Germinal center (tissue), 1 donor: ENCODE measurements at regions not wholly inside any gene's neighbourhood (a gene's known extent, or its start where the extent isn't known, plus 50 kb on each side); places are given as distances from the start of the nearest gene placed in this dataset.

Source experiments
- DNase-seq: peaks from one replicate; pipeline ENCODE4 v3.0.0; 2012; ENCODE audit warnings: mixed read lengths, low spot score

DNA sequence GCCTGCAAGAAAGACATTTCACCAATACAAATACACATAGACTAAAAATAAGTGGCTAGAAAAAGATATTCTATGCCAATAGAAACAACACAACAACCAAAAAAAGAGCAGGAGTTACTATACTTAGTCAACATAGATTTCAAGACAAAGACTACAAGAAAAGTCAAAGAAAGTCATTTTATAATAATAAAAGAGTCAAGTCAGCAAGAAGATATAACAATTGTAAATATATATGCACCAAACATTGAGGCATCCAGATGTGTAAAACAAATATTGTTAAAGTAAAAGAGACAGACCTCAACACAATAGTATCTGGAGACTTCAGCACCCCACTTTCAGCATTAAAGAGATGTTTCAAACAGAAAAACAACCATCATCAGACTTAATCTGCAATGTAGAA, 104.6 kb downstream of the AMY1C start:
- no peak for DNase-seq

- no peak for DNase-seq
Observed at GRCh38 chr1:103859721-103860120, 110.0 kb downstream of the AMY1C start.

DNA sequence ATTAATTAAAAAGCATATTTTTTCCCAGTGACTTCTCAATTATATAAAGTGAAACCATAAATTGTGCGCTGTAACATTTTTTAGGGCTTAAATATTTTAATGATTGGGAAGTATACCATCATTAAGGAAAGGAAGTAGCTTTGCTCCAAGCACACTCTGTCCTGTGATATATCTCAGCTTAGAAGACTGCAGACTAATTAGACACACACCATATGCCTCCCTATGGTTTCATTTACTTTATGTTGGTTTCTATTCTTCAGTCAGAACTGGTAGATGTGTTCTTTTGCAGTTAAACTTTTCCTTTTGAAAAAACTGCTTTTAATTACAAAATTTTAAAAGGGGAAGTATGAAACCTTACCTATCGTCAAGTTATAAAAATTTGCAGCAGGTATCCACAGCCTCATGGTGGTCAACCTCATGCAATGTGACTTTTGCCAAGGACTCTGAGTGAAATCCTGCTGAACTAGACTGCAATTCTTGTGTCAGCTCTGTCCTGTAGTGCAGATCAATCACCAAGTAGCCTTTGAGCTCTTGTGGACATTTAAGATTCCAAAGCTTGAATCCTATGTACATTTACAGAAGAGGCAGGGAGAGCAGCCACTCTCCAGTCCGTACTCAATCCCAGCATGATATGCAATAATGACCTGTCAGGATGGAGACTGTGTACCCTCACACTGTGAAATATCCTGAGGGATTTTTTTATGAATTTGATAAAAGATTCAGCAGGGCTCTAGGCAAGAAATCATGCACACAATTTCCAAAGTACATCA, 149.1 kb downstream of the AMY1C start:
- DNase-seq = no peak

DNA sequence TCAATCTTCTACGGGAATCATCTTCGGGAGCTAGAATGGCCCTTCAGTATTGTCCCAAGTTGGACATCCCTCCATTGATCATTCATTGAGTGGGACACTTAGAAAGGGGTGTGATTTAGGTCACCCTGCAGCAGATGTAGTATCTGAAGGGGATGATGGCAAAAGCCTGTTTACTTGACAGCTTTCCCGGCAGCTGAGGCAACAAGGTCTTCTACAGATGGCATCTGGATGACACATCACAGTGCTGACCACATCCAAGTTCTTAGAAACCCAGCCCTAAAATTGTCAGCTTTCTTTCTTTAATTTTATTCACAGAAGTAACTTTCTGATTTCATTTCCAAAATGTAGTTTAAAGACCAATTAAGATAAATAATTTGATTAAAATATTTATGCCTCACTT, 150.3 kb downstream of the AMY1C start:
- DNase-seq = no peak

- DNase-seq = no peak
Observed at GRCh38 chr1:103901072-103901471, 151.4 kb downstream of the AMY1C start.

DNA sequence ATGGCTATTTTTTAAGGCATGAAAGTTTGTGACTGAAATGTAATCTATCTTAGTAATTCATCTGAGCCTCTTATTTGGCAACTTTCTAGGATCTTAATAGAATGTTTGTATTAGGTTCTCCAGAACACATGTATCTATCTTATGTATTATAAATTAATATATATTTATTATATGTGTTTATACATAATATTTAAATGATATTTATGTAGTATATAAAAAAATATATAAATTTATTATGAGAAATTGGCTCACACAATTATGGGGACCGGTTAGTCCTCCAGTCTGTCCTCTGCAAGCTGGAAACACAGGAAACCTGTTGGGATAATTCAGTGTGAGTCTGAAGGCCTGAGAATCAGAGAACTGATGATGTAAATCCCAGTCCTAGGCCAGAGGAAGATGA, 155.7 kb downstream of the AMY1C start:
- DNase-seq = no peak

DNA sequence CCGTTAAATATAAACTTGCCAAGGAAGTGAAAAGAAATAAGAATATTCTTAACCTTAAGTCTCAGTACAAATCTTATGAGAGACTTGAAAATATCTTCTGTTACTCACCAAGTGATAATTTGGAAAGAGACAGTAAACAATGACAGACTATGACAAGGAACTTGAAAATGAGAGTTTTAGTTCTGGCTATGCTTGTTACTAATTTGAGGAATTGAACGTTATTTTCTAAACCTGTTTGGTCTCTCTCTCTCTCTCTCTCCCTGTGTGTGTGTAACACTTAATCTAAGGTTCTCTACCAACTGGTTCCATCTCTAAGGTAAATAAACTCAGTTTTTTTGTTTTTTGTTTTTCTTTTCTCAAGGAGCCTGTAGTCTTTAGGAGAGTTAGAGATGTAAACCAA, 161.8 kb downstream of the AMY1C start:
- DNase-seq = no peak

- DNase-seq = no peak
Observed at GRCh38 chr1:103917795-103918194, 168.1 kb downstream of the AMY1C start.

DNA sequence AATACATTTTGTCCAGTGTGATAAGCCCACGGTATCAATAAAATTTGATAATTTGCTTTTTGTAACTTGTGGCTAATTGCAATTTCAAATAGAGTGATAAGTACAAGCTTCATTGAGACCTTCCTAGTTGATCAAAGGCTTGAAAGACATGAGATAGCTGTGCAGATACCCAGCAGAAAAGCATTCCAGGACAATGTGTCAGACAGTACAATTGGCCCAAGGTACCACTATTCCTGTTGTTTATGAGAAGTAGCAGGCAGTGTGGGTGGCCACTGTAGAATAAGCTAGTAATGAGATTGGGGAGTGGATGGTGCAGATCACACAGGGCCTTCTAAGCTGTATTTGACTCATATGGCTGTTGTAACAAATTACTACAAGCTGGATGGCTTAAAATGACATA, 182.2 kb downstream of the AMY1C start:
- no peak for DNase-seq

DNA sequence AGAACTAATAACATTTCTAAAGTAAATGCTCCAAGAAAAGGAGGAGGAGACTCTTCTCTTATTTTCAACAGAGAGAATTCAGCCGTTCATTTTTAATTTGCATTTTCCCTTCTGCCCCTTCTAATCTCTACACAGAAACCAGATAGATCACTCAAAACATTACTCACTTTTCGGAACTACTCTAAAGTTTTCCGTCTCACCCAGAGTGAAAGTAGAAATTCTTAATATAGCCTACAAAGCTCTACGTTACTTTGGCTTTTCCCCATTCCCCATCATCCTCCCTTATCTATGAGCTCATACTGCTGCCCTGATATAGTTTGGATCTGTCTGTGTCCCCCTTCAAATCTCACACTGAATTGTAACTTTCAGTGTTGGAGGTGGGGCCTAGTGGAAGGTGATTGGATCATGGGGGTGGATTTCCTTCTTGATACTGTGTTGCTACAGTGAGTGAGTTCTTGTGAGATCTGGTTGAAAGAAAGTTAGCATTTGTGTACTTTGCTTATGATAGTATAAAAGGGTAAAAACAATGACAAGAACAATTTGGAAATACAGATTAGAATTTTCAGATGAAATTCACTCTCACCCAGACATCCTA, 188.2 kb downstream of the AMY1C start:
- DNase-seq = no peak

DNA sequence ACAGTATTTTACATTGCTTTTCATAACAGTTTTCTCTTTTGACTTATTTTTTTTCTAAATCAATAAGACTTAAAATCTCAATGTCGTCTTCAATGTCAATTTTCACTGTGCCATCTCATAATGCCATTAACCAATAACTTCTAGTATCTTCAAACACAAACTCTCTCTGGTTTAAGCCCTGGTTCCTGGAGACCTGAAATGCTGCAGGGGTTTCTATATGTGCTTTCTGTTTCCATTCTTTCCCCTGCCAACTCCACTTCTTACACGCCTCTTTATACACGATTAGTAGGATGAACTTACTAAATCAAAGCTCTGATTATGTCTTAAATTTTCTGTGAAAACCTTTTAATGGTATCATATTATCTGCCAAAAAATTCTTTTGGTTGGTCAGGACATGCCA, 191.4 kb downstream of the AMY1C start:
- no peak for DNase-seq

GRCh38 chr1:103942029-103942428, 192.3 kb downstream of the AMY1C start:
- no peak for DNase-seq

GRCh38 chr1:103945774-103946173, 196.1 kb downstream of the AMY1C start:
- DNase-seq = no peak

DNA sequence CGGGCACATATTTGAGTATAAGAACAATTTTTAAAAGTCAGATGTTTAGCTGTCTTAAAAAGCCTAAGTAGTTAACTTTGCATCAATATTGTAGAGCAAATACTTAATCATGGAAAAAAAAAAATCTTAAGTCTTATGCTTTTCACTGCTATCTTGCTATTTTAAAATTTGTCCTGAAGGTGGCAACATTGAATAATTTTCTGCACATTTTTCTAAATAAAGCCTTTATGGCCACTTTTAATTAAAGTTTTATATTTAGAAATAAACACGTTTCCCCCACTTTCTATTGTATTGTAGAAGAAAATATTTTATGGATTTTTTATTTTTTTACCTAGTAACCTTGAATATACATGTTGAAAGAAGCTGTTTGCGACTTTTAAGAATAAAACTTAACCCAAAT, 198.8 kb downstream of the AMY1C start:
- DNase-seq = no peak

- no peak for DNase-seq
Observed at GRCh38 chr1:103949779-103950178, 200.1 kb downstream of the AMY1C start.

DNA sequence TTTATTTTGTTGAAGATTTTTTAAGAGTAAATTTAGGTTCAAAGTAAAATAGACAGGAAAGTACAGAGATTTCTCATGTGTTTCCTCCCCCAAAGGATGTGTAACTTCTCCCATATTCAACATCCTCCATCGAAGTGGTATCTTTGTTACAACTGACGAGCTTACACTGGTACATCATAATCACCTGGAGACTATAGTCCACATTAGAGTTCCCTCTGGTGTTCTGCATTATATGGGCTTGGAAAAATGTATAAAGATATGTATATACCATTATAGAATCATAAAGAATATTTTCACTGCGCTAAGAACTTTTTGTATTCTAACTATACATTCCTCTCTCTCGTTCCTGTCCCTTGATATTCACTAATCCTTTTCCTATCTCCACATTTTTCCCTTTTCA, 203.7 kb downstream of the AMY1C start:
- DNase-seq = no peak

DNA sequence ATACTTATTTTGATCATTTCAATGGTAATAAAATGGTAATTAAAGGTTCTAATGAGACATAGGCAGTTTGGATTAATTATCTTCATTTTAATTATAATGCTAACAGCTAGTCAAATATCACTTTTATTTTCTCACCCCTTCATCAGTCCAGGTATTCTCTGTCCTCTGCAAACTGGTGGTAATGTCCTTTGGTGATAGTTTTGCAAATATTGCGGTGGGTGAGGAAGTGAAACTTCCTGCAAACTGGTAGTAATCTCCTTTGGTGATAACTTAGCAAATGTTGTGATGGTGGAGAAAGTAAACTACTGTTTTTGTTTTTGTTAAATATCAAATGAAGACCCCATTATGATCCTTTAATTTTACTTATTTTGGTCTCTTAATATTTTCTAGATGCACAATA, 209.0 kb downstream of the AMY1C start:
- DNase-seq = no peak

DNA sequence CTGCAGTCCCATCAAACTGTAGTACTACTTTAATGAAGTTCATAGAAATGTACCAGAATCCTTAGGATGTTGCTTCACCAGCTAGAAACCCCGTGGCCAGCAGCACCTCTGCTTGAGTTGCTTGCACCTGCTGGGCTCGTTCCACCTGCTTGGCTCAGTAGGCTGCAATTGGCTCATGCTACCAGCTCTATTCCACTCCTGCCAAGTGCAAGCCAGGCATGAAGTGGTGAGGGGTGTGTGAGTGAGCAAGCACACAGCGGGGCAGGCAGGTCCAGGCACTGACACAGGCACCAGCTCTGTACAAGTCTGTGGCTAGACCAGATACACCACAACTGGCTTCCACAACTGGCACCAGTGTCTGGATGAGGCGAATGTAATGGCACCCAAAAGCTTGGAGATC, 209.9 kb downstream of the AMY1C start:
- DNase-seq = no peak

GRCh38 chr1:103960045-103960444, 210.3 kb downstream of the AMY1C start:
- DNase-seq = no peak

DNA sequence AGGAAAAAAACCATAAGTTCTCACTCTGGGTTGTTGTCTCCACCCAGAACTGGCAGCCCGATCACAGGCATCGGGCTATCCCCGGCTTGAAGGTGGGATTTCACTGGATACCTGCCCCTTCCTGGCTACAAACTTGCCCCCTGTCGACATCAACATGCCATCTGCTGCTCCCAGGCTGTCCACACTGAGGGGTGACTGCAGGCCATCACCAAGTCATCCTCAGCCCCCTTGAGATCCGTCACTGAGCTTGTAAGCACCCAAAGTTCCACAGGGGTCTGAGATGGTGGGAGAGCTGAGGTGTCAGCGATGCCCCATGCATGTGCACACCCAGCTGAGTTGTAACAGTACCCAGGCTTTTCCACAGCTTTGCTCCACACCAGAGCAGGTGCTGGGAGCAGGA, 211.0 kb downstream of the AMY1C start:
- no peak for DNase-seq

DNA sequence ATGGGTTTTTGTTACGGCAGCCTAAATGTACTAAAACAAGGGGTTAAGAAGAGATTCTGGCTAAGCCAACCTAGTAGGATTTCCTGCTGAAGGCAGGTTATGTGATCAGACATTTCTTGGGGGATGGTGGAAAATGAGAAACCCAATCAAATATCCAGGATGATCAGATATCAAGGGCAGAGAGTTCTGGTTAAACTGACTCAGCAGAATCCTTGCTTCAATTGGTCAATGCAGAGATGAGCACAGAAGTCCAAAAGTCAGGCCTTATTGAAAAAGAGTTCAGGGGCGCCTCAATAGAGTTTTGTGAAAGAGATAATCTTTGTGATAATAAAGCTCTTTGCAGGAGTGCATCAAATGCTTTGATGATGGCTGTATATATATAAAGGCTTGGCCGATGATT, 237.1 kb downstream of the AMY1C start:
- no peak for DNase-seq

DNA sequence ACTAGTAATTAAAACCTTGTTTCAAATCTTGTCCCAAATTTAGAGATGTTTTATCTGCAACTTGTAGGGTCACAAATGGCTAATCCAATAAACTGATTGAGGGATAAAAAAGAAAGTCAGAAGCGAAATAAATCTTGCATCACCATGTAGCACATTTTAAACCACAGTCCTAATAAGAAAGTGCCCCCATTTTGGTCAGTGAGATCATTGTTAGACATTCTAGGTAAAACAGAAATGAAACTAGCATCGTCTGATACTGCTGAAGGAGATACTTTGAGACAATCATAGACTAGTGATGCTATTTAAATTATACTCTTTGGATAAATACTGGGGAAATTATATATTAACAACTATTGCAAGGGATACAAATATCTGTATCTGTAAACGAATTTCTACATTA, 247.9 kb downstream of the AMY1C start:
- no peak for DNase-seq

GRCh38 chr1:104018922-104019674, 269.4 kb downstream of the AMY1C start:
- no peak for DNase-seq
